ENCODE measurements at regions not wholly inside any gene's neighbourhood (a gene's known extent, or its start where the extent isn't known, plus 50 kb on each side); places are given as distances from the start of the nearest gene placed in this dataset.

DNA sequence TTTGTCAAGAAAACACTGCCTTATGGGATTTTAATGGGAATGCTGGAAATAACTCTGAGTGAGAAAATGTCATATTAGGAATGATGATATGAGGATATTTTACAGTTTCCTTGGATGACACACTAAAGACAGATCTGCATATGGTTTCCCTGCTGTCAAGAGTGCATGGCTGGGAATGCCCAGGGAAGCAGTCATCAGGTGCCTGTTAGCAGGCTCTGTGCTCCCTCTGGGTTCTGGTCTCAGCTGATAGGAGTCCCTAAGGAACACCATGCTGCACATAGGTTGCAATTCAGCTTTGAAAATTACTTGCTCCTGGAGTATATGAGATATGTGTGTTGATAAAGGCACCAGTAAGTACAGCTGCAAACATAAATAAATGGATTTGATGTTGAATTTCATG lies 1064.6 kb downstream of the TUSC7 start:
- H3K27ac ChIP-seq (ENCODE audit: low read depth, low read length): no peak overlapping the region
- no peak overlapping the region for H2BK12ac ChIP-seq (ENCODE audit: low read depth, low read length)
- TF ChIP-seq CBX8 (IDR thresholded peaks at IDR 0.05; ENCODE audit: borderline replicate concordance, low read depth, low read length) (no peak), POLR2AphosphoS5 (IDR thresholded peaks at IDR 0.05; ENCODE audit: low read depth, low read length) (no peak), TEAD4 (IDR thresholded peaks at IDR 0.05; ENCODE audit: low read depth, low read length) (no peak), YY1 (IDR thresholded peaks at IDR 0.05; ENCODE audit: low read depth, low read length) (no peak), GABPA (IDR thresholded peaks at IDR 0.05; ENCODE audit: borderline replicate concordance, insufficient read depth, low read length) (no peak), SRF (IDR thresholded peaks at IDR 0.05; ENCODE audit: low read depth, low read length) (no peak), PHF8 (conservative IDR thresholded peaks at IDR 0.05; ENCODE audit: low read depth, low read length) (no peak), POLR2A (IDR thresholded peaks at IDR 0.05; ENCODE audit: control extremely low read depth in 1 of 2, low read depth in 2 of 2, low read length in 2 of 2) (no peak), CHD1 (IDR thresholded peaks at IDR 0.05; ENCODE audit: low read depth, low read length) (no peak), BACH1 (IDR thresholded peaks at IDR 0.05; ENCODE audit: low read length) (no peak), TAF1 (IDR thresholded peaks at IDR 0.05; ENCODE audit: low read depth, low read length) (no peak), BRCA1 (IDR thresholded peaks at IDR 0.05; ENCODE audit: low read depth, low read length) (no peak)
- TF ChIP-seq, protein P1, sequence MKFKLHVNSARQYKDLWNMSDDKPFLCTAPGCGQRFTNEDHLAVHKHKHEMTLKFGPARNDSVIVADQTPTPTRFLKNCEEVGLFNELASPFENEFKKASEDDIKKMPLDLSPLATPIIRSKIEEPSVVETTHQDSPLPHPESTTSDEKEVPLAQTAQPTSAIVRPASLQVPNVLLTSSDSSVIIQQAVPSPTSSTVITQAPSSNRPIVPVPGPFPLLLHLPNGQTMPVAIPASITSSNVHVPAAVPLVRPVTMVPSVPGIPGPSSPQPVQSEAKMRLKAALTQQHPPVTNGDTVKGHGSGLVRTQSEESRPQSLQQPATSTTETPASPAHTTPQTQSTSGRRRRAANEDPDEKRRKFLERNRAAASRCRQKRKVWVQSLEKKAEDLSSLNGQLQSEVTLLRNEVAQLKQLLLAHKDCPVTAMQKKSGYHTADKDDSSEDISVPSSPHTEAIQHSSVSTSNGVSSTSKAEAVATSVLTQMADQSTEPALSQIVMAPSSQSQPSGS (IDR thresholded peaks at IDR 0.05; ENCODE audit: low read length): no peak
- H2AFZ ChIP-seq (ENCODE audit: low read length): no peak overlapping the region
- DNase-seq (ENCODE audit: low read depth in 1 of 2, low spot score in 2 of 2): no peak
- H4K8ac ChIP-seq (ENCODE audit: extremely low read depth, insufficient read depth, low read length): no peak overlapping the region
- no peaks in the 10 kb centered on the region for H3K23me2 ChIP-seq (ENCODE audit: low read depth, low read length)
- no peaks in the 10 kb centered on the region for H3K79me2 ChIP-seq (ENCODE audit: control insufficient read depth in 1 of 2, insufficient read depth in 2 of 2, low read length in 2 of 2)
- no peak overlapping the region for H3K56ac ChIP-seq (replicated peaks; ENCODE audit: insufficient read length, low read depth, low read length)
- no peaks in the 10 kb centered on the region for H3K27me3 ChIP-seq (replicated peaks in 1 of 4; ENCODE audit: control insufficient read depth in 3 of 4, extremely low read depth in 1 of 4, insufficient read depth in 3 of 4, low read length in 3 of 4)
- no peaks in the 10 kb centered on the region; a peak in 2 of 8 replicates for H3K36me3 ChIP-seq (ENCODE audit: control insufficient read depth in 2 of 4, insufficient read depth in 4 of 4, low read length in 3 of 4)
- H3K79me1 ChIP-seq (ENCODE audit: low read depth, low read length): no peaks in the 10 kb centered on the region
- no peak overlapping the region for H4K5ac ChIP-seq (ENCODE audit: insufficient read length, low read depth, low read length)
- H3K14ac ChIP-seq (ENCODE audit: insufficient read length): no peak overlapping the region
- H2BK15ac ChIP-seq (ENCODE audit: low read length): no peak overlapping the region
- no peak overlapping the region for H3K18ac ChIP-seq (ENCODE audit: extremely low read depth, low read length)
- H3K9me3 ChIP-seq (ENCODE audit: insufficient read depth in 2 of 2, low read depth in 1 of 2, low read length in 1 of 2): peaks cover 6 to 7% of the 10 kb centered on the region in 2 experiments; a peak in 1 of 4 replicates
- H3K4me3 ChIP-seq (ENCODE audit: extremely low read depth in 1 of 4, insufficient read depth in 2 of 4, low read depth in 3 of 4, low read length in 4 of 4): no peak overlapping the region
- H3K4me2 ChIP-seq (ENCODE audit: insufficient read depth in 1 of 2, low read depth in 2 of 2, low read length in 2 of 2): no peak overlapping the region
- ChIA-PET POLR2A (ENCODE audit: partially characterized antibody) (no interaction called here), CTCF (ENCODE audit: partially characterized antibody) (interaction anchor here (2.0 kb wide), 1 partner anchor 10 kb away, joined by 8 read pairs; no protein-coding TSS in a partner anchor)
- no peak overlapping the region for H2BK20ac ChIP-seq (ENCODE audit: low read length)
- H3K9ac ChIP-seq (replicated peaks in 1 of 4; ENCODE audit: extremely low read depth in 1 of 4, low read depth in 3 of 4, low read length in 3 of 4): no peak overlapping the region
- no peaks in the 10 kb centered on the region for H3K4me1 ChIP-seq (replicated peaks in 1 of 4; ENCODE audit: control insufficient read depth in 3 of 4, insufficient read depth in 4 of 4, low read length in 3 of 4)
- no peak overlapping the region for H3K23ac ChIP-seq (ENCODE audit: insufficient read length)
- H3K4ac ChIP-seq (replicated peaks; ENCODE audit: insufficient read length, low read depth, low read length): no peak overlapping the region
- no peak overlapping the region for H2BK120ac ChIP-seq (replicated peaks; ENCODE audit: low read depth, low read length)
- H2BK5ac ChIP-seq (ENCODE audit: low read depth, low read length): no peak overlapping the region
- H2AK5ac ChIP-seq (ENCODE audit: low read depth, low read length): no peak overlapping the region
- no peaks in the 10 kb centered on the region for H4K20me1 ChIP-seq (replicated peaks in 1 of 2; ENCODE audit: control insufficient read depth in 1 of 2, insufficient read depth in 2 of 2, low read length in 2 of 2)
- no peak overlapping the region for H4K91ac ChIP-seq (replicated peaks; ENCODE audit: insufficient read length, low read length)
- no peak for FAIRE-seq
